ENCODE measurements at regions not wholly inside any gene's neighbourhood (a gene's known extent, or its start where the extent isn't known, plus 50 kb on each side); places are given as distances from the start of the nearest gene placed in this dataset.

- Histone ChIP-seq H3K9me3 (ENCODE audit: low read length) (no peaks in the 10 kb centered on the region), H4K20me1 (ENCODE audit: insufficient read depth) (no peaks in the 10 kb centered on the region), H3K27ac (ENCODE audit: low read length) (no peak overlapping the region), H3K9ac (ENCODE audit: low read length) (no peak overlapping the region), H3K27me3 (ENCODE audit: insufficient read depth, low read depth, low read length) (no peaks in the 10 kb centered on the region), H3K9me2 (ENCODE audit: insufficient read depth, low read length) (no peaks in the 10 kb centered on the region), H3K4me3 (ENCODE audit: low read length) (no peak overlapping the region), H3F3A (ENCODE audit: insufficient read depth, low read length, poor library complexity, severe bottlenecking) (no peaks in the 10 kb centered on the region), H3K4me2 (ENCODE audit: low read length) (no peak overlapping the region), H2AFZ (ENCODE audit: low read depth, low read length) (no peak overlapping the region), H3K36me3 (ENCODE audit: insufficient read depth, low read length) (no peaks in the 10 kb centered on the region), H3K79me2 (replicated peaks; ENCODE audit: insufficient read depth, low read length) (no peaks in the 10 kb centered on the region)
- no peak for TF ChIP-seq MXI1 (conservative IDR thresholded peaks at IDR 0.05; ENCODE audit: poor library complexity, severe bottlenecking)
- no peak for TF ChIP-seq EZH2 (IDR thresholded peaks at IDR 0.05; ENCODE audit: borderline replicate concordance, insufficient read depth, low read length, poor library complexity, severe bottlenecking)
- no peak for TF ChIP-seq CTCF (IDR thresholded peaks at IDR 0.05; ENCODE audit: poor library complexity, severe bottlenecking)
- no peak for TF ChIP-seq EP300 (conservative IDR thresholded peaks at IDR 0.05; ENCODE audit: poor library complexity, severe bottlenecking)
- TF ChIP-seq SMC3 (conservative IDR thresholded peaks at IDR 0.05; ENCODE audit: poor library complexity), result no peak
- no peak for TF ChIP-seq RAD21 (conservative IDR thresholded peaks at IDR 0.05)
- no peak for TF ChIP-seq POLR2AphosphoS5 (IDR thresholded peaks at IDR 0.05)
- TF ChIP-seq TAF1 (IDR thresholded peaks at IDR 0.05; ENCODE audit: low read depth), result no peak
- TF ChIP-seq REST (IDR thresholded peaks at IDR 0.05; ENCODE audit: borderline replicate concordance), result no peak
These were observed 378.3 kb downstream of the CCER1 start for GRCh38 chr12:90576707-90577106.

GRCh38 chr12:90575995-90576394, 379.0 kb downstream of the CCER1 start:
- Histone ChIP-seq H3K9ac (ENCODE audit: low read length) (no peak overlapping the region), H3K36me3 (ENCODE audit: insufficient read depth, low read length) (no peaks in the 10 kb centered on the region), H3F3A (ENCODE audit: insufficient read depth, low read length, poor library complexity, severe bottlenecking) (no peaks in the 10 kb centered on the region), H3K9me3 (ENCODE audit: low read length) (no peaks in the 10 kb centered on the region), H2AFZ (ENCODE audit: low read depth, low read length) (no peak overlapping the region), H3K4me2 (ENCODE audit: low read length) (no peak overlapping the region), H3K79me2 (replicated peaks; ENCODE audit: insufficient read depth, low read length) (no peaks in the 10 kb centered on the region), H3K4me3 (ENCODE audit: low read length) (no peak overlapping the region), H3K9me2 (ENCODE audit: insufficient read depth, low read length) (no peaks in the 10 kb centered on the region), H3K27ac (ENCODE audit: low read length) (no peak overlapping the region), H4K20me1 (ENCODE audit: insufficient read depth) (no peaks in the 10 kb centered on the region), H3K27me3 (ENCODE audit: insufficient read depth, low read depth, low read length) (no peaks in the 10 kb centered on the region)
- no peak for TF ChIP-seq POLR2AphosphoS5 (IDR thresholded peaks at IDR 0.05)
- no peak for TF ChIP-seq RAD21 (conservative IDR thresholded peaks at IDR 0.05)
- TF ChIP-seq EP300 (conservative IDR thresholded peaks at IDR 0.05; ENCODE audit: poor library complexity, severe bottlenecking), result no peak
- no peak for TF ChIP-seq CTCF (IDR thresholded peaks at IDR 0.05; ENCODE audit: poor library complexity, severe bottlenecking)
- TF ChIP-seq TAF1 (IDR thresholded peaks at IDR 0.05; ENCODE audit: low read depth), result no peak

Measured in neural cell (in vitro differentiated cells).